PC-9 (cell line): ENCODE measurements at regions not wholly inside any gene's neighbourhood (a gene's known extent, or its start where the extent isn't known, plus 50 kb on each side); places are given as distances from the start of the nearest gene placed in this dataset.

Experiments
- BruUV-seq: library from RNA; stranded (reverse); fragments of 400-500 nt; replicated peaks from 2 replicates; lab custom pipeline; 2021; lab: Mats Ljungman, UMichigan
- CTCF ChIA-PET: fragments of 300-600 bp; sonication (Branson Sonifier 250); formaldehyde crosslinking; loops from one replicate; lab custom pipeline; 2022; ENCODE audit warnings: antibody characterized with exemption; lab: Charles Lee
- POLR2A ChIA-PET: fragments of 300-600 bp; sonication (Branson Sonifier 250); formaldehyde crosslinking; loops from one replicate; lab custom pipeline; 2022; ENCODE audit warnings: antibody characterized with exemption; ENCODE audit not compliant: unreplicated experiment; lab: Charles Lee
- DNase-seq, 2 experiments: peaks; one replicate each; pipeline versions ENCODE4 v3.0.0 to v3.0.0-alpha.2; 2015 to 2022; ENCODE audit warnings: mixed read lengths in 1 of 2
- H2AFZ ChIP-seq: fragments of 200-600 bp; sonication (generic); 2 replicates; pipeline ENCODE4 v1.8.1; 2017; ENCODE audit warnings: antibody characterized with exemption
- H3F3A ChIP-seq: fragments of 200-600 bp; sonication (generic); 2 replicates; pipeline ENCODE4 v1.8.1; 2017; ENCODE audit warnings: antibody characterized with exemption, mild to moderate bottlenecking, low read depth; ENCODE audit not compliant: insufficient read depth
- H3K27ac ChIP-seq: fragments of 200-600 bp; sonication (generic); 2 replicates; pipeline ENCODE4 v1.6.1; 2016; ENCODE audit warnings: mixed run types
- H3K27me3 ChIP-seq: fragments of 200-600 bp; sonication (generic); 2 replicates; pipeline ENCODE4 v1.6.1; 2016; ENCODE audit warnings: low read depth, mixed run types; ENCODE audit not compliant: insufficient read depth
- H3K36me3 ChIP-seq: fragments of 200-600 bp; sonication (generic); 2 replicates; pipeline ENCODE4 v1.6.1; 2016; ENCODE audit warnings: low read depth, mixed run types
- H3K4me1 ChIP-seq: fragments of 200-600 bp; sonication (generic); replicated peaks from 2 replicates; pipeline ENCODE4 v1.6.1; 2016; ENCODE audit warnings: mixed run types; ENCODE audit not compliant: insufficient read depth
- H3K4me2 ChIP-seq: fragments of 200-600 bp; sonication (generic); 2 replicates; pipeline ENCODE4 v1.6.1; 2017; ENCODE audit warnings: mixed run types
- H3K4me3 ChIP-seq: fragments of 200-600 bp; sonication (generic); 2 replicates; pipeline ENCODE4 v1.6.1; 2016; ENCODE audit warnings: mixed run types
- H3K79me2 ChIP-seq: fragments of 200-600 bp; sonication (generic); 2 replicates; pipeline ENCODE4 v1.6.1; 2017; ENCODE audit warnings: low read depth, mixed run types
- H3K9me2 ChIP-seq: fragments of 200-600 bp; sonication (generic); 2 replicates; pipeline ENCODE4 v1.8.1; 2017; ENCODE audit warnings: mild to moderate bottlenecking; ENCODE audit not compliant: insufficient read depth
- H3K9me3 ChIP-seq: fragments of 200-600 bp; sonication (generic); 2 replicates; pipeline ENCODE4 v1.8.1; 2016; ENCODE audit warnings: low read depth; ENCODE audit not compliant: insufficient read depth
- H4K20me1 ChIP-seq: fragments of 200-600 bp; sonication (generic); 2 replicates; pipeline ENCODE4 v1.8.1; 2017; ENCODE audit not compliant: insufficient read depth
- EZH2 ChIP-seq: fragments of 200-600 bp; sonication (generic); IDR thresholded peaks from 2 replicates; pipeline ENCODE4 v1.8.0; 2017; ENCODE audit warnings: antibody characterized with exemption, low read depth
- intact Hi-C: fragments of 100-400 bp; cut with micrococcal nuclease; formaldehyde crosslinking; loops from one replicate; pipeline ENCODE4 v1.10.0; 2022; ENCODE audit not compliant: unreplicated experiment
- TF ChIP-seq, protein P1 (sequence below): fragments of 200-600 bp; sonication (generic); conservative IDR thresholded peaks from 2 replicates; pipeline ENCODE4 v1.6.1; 2017; ENCODE audit warnings: mixed run types, antibody characterized with exemption, mild to moderate bottlenecking, moderate library complexity

DNA sequence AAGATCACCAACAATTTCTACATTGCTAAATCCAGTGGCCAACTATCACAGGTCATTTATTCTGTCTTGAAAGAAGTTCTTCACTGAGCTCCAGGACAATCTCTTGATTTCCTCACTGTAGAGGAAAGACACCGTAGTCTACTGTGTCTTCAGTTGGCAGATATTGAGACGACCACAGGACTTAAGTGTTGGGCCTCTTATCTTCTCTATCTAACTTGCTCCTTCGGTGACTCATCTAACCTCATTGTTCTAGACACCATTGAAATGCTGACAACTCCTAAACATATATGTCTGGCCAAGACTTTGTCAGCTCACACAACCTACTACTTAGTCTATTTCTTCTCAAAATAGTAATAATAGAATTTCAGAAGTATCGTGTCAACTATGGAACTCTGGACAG lies 425.8 kb downstream of the ARAP2 start:
- Histone ChIP-seq H4K20me1 (no peaks in the 10 kb centered on the region), H3F3A (no peaks in the 10 kb centered on the region), H3K4me3 (no peak overlapping the region), H3K27me3 (no peaks in the 10 kb centered on the region), H3K79me2 (no peaks in the 10 kb centered on the region), H3K9me2 (no peaks in the 10 kb centered on the region), H3K36me3 (no peaks in the 10 kb centered on the region), H3K27ac (no peak overlapping the region), H2AFZ (no peak overlapping the region), H3K9me3 (no peaks in the 10 kb centered on the region), H3K4me2 (no peak overlapping the region), H3K4me1 (no peaks in the 10 kb centered on the region)
- CTCF ChIA-PET = no interaction called here
- TF ChIP-seq EZH2 = no peak
- TF ChIP-seq, protein P1, sequence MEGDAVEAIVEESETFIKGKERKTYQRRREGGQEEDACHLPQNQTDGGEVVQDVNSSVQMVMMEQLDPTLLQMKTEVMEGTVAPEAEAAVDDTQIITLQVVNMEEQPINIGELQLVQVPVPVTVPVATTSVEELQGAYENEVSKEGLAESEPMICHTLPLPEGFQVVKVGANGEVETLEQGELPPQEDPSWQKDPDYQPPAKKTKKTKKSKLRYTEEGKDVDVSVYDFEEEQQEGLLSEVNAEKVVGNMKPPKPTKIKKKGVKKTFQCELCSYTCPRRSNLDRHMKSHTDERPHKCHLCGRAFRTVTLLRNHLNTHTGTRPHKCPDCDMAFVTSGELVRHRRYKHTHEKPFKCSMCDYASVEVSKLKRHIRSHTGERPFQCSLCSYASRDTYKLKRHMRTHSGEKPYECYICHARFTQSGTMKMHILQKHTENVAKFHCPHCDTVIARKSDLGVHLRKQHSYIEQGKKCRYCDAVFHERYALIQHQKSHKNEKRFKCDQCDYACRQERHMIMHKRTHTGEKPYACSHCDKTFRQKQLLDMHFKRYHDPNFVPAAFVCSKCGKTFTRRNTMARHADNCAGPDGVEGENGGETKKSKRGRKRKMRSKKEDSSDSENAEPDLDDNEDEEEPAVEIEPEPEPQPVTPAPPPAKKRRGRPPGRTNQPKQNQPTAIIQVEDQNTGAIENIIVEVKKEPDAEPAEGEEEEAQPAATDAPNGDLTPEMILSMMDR = no peak
- DNase-seq = no peak
- intact Hi-C loops = no loop called here
- POLR2A ChIA-PET = interaction anchor here (0.7 kb wide), 1 partner anchor 1520 kb away, joined by 4 read pairs; no protein-coding TSS in a partner anchor
- BruUV-seq = no TSS peak

DNA sequence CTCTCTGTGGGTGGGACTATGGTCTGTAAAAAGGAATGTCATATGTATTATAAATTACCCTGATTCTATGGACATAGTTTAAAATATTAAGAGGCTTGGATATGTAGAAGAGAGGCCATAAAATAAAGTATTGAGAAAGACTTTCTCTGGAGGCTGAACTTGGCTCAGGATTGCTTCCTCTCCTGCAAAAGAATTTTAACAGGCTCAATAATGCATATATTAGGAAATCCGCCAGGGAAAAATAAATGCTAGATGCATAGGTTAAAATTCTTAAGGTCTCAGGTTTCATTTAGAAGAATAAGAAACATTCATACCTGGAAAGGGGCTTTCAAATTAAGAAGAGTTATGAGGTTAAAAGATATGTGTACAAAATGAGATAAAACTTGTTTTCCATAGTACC lies 424.3 kb downstream of the ARAP2 start:
- no peaks in the 10 kb centered on the region for H3K4me1 ChIP-seq
- no peaks in the 10 kb centered on the region for H3K9me3 ChIP-seq
- TF ChIP-seq EZH2 = no peak
- TF ChIP-seq, protein P1 = no peak
- no peaks in the 10 kb centered on the region for H3K36me3 ChIP-seq
- no peaks in the 10 kb centered on the region for H3K79me2 ChIP-seq
- CTCF ChIA-PET = no interaction called here
- BruUV-seq = no TSS peak
- no peak overlapping the region for H3K4me3 ChIP-seq
- H3K27me3 ChIP-seq = no peaks in the 10 kb centered on the region
- H3K4me2 ChIP-seq = no peak overlapping the region
- no peak overlapping the region for H2AFZ ChIP-seq
- no peaks in the 10 kb centered on the region for H4K20me1 ChIP-seq
- no peak overlapping the region for H3K27ac ChIP-seq
- POLR2A ChIA-PET = no interaction called here
- H3F3A ChIP-seq = no peaks in the 10 kb centered on the region
- H3K9me2 ChIP-seq = no peaks in the 10 kb centered on the region
- intact Hi-C loops = no loop called here
- no peak for DNase-seq

DNA sequence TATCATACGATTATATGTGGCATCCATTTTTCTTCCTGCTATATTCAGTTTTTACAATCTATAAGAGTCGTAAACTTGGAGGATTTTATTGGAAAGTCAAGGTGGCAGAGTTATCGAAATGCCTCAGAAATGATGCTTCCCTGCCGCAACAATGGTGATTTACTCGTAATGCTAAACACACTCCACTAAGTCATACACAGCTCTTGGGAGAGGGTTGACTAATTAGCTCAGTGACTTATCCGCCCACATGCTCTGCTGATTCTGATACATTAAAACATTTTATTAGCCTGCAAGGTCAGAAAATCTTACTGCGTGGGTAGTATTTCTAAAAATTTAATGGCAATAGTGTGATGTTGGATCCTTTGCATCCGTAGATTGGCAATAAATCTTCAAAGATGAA lies 420.1 kb downstream of the ARAP2 start:
- intact Hi-C loops = no loop called here
- no peaks in the 10 kb centered on the region for H3K9me3 ChIP-seq
- no peaks in the 10 kb centered on the region for H4K20me1 ChIP-seq
- H3K4me3 ChIP-seq = no peak overlapping the region
- no peaks in the 10 kb centered on the region for H3K36me3 ChIP-seq
- no peaks in the 10 kb centered on the region for H3K9me2 ChIP-seq
- TF ChIP-seq, protein P1 = no peak
- no peak for TF ChIP-seq EZH2
- H3K4me2 ChIP-seq = no peak overlapping the region
- no peaks in the 10 kb centered on the region for H3F3A ChIP-seq
- H3K27me3 ChIP-seq = no peaks in the 10 kb centered on the region
- no TSS peak for BruUV-seq
- H3K4me1 ChIP-seq = no peaks in the 10 kb centered on the region
- ChIA-PET POLR2A (no interaction called here), CTCF (no interaction called here)
- no peak for DNase-seq
- no peaks in the 10 kb centered on the region for H3K79me2 ChIP-seq
- no peak overlapping the region for H2AFZ ChIP-seq
- no peak overlapping the region for H3K27ac ChIP-seq
